B cell (primary cell): ENCODE measurements at regions not wholly inside any gene's neighbourhood (a gene's known extent, or its start where the extent isn't known, plus 50 kb on each side); places are given as distances from the start of the nearest gene placed in this dataset.

Experiments
- ATAC-seq: fragments of 200-7000 bp; cut with Tn5 transposase; one replicate; pipeline ENCODE4 v1.10.0; 2021; ENCODE audit warnings: low read depth, mild to moderate bottlenecking, moderate number of reproducible peaks, moderate library complexity
- CTCF ChIA-PET: fragments of 350-600 bp; sonication (Branson Sonifier 250); formaldehyde crosslinking; loops from one replicate; lab custom pipeline; 2021; ENCODE audit warnings: antibody characterized with exemption, inconsistent platforms; lab: Charles Lee
- POLR2A ChIA-PET: fragments of 350-600 bp; sonication (Branson Sonifier 250); formaldehyde crosslinking; loops from one replicate; lab custom pipeline; 2021; ENCODE audit warnings: antibody characterized with exemption; lab: Charles Lee
- DNase-seq: peaks from one replicate; pipeline ENCODE4 v3.0.0; 2013
- H2AFZ ChIP-seq: 2 replicates; pipeline ENCODE4 v1.6.1; 2012; ENCODE audit warnings: mild to moderate bottlenecking, low read depth, low read length; ENCODE audit not compliant: insufficient read depth, poor library complexity, severe bottlenecking
- H3K27ac ChIP-seq, 2 donors: 1 replicate in 1 of 2; 2 replicates in 1 of 2; pipeline ENCODE4 v1.5.1; 2012 to 2013; ENCODE audit warnings: low read length in 2 of 2, mild to moderate bottlenecking in 2 of 2, moderate library complexity in 1 of 2
- H3K27me3 ChIP-seq, 4 experiments: fragments of 200-600 bp in 1 of 4; sonication (generic) in 1 of 4; replicated peaks in 1 of 4; 1 replicate in 2 of 4; 2 replicates in 2 of 4; pipeline versions ENCODE4 v1.6.1 to v1.7.0; 2013 to 2016; ENCODE audit warnings: low read length in 3 of 4, mild to moderate bottlenecking in 2 of 4, mixed read lengths in 1 of 4, moderate library complexity in 1 of 4; ENCODE audit not compliant: insufficient read depth in 4 of 4, control insufficient read depth in 3 of 4; ENCODE audit errors: control extremely low read depth in 1 of 4
- H3K36me3 ChIP-seq, 2 experiments: replicated peaks in 1 of 2; 1 replicate in 1 of 2; 2 replicates in 1 of 2; pipeline versions ENCODE4 v1.6.1 to v1.7.1; 2013; ENCODE audit warnings: low read length in 1 of 2; ENCODE audit not compliant: insufficient read depth in 2 of 2, control insufficient read depth in 1 of 2; ENCODE audit errors: control extremely low read depth in 1 of 2, extremely low read depth in 1 of 2
- H3K4me1 ChIP-seq, 2 donors: fragments of 200-600 bp in 1 of 2; sonication (generic) in 1 of 2; 1 replicate in 1 of 2; 2 replicates in 1 of 2; pipeline versions ENCODE4 v1.5.1 to v1.6.1; 2013 to 2017; ENCODE audit warnings: low read length in 2 of 2; ENCODE audit not compliant: control insufficient read depth in 2 of 2, insufficient read depth in 2 of 2
- H3K4me2 ChIP-seq: replicated peaks from 2 replicates; pipeline ENCODE3; 2012; ENCODE audit warnings: mild to moderate bottlenecking, low read depth, low read length; ENCODE audit not compliant: poor library complexity, severe bottlenecking
- H3K4me3 ChIP-seq, 5 experiments: fragments of 200-600 bp in 1 of 5; sonication (generic) in 1 of 5; 1 replicate in 3 of 5; 2 replicates in 2 of 5; pipeline versions ENCODE4 v1.5.1 to v1.7.0; 2011 to 2016; ENCODE audit warnings: low read length in 4 of 5, mild to moderate bottlenecking in 4 of 5, low read depth in 2 of 5, control low read depth in 1 of 5, moderate library complexity in 1 of 5; ENCODE audit not compliant: insufficient read depth in 1 of 5; ENCODE audit errors: control extremely low read depth in 1 of 5, extremely low read depth in 1 of 5
- H3K79me2 ChIP-seq: fragments of 200-600 bp; sonication (generic); one replicate; pipeline ENCODE4 v1.6.0; 2016; ENCODE audit warnings: low read length; ENCODE audit not compliant: control insufficient read depth, insufficient read depth
- H3K9ac ChIP-seq: fragments of 200-600 bp; sonication (generic); 2 replicates; pipeline ENCODE4 v1.6.1; 2017; ENCODE audit warnings: mild to moderate bottlenecking, low read length, moderate library complexity
- H3K9me3 ChIP-seq, 3 donors: one replicate each; pipeline versions ENCODE4 v1.6.1 to v1.7.1; 2013; ENCODE audit warnings: low read length in 2 of 3; ENCODE audit not compliant: control insufficient read depth in 2 of 3, insufficient read depth in 1 of 3; ENCODE audit errors: control extremely low read depth in 1 of 3
- H4K20me1 ChIP-seq: 2 replicates; pipeline ENCODE4 v1.6.0; 2012; ENCODE audit warnings: mild to moderate bottlenecking, low read length; ENCODE audit not compliant: insufficient read depth, control insufficient read depth, poor library complexity, severe bottlenecking
- H3K27ac Mint-ChIP-seq: one replicate; pipeline ENCODE4 v1.8.0; 2021; ENCODE audit warnings: mixed read lengths
- H3K27me3 Mint-ChIP-seq: one replicate; pipeline ENCODE4 v1.8.0; 2021; ENCODE audit warnings: mixed read lengths
- H3K4me1 Mint-ChIP-seq: one replicate; pipeline ENCODE4 v1.8.0; 2021; ENCODE audit warnings: mixed read lengths
- H3K4me3 Mint-ChIP-seq: one replicate; pipeline ENCODE4 v1.8.0; 2021; ENCODE audit warnings: mixed read lengths
- H3K9me3 Mint-ChIP-seq: one replicate; pipeline ENCODE4 v1.8.0; 2022; ENCODE audit warnings: mixed read lengths; ENCODE audit not compliant: insufficient read depth
- CTCF ChIP-seq: fragments of 200-600 bp; IDR thresholded peaks from one replicate; pipeline ENCODE4 v1.8.0; 2022; ENCODE audit warnings: antibody characterized with exemption, mild to moderate bottlenecking
- EZH2 ChIP-seq: IDR thresholded peaks from 2 replicates; pipeline ENCODE4 v1.6.1; 2012; ENCODE audit warnings: borderline replicate concordance, low read depth, mild to moderate bottlenecking, moderate library complexity, low read length; ENCODE audit not compliant: insufficient read depth, poor library complexity, severe bottlenecking
- WGBS: methylation state at CpG from one replicate; pipeline ENCODE4 v1.1.5; 2013; ENCODE audit warnings: missing lambda C conversion rate; ENCODE audit not compliant: insufficient coverage; 5-methylcytosine and 5-hydroxymethylcytosine counted together
- intact Hi-C: fragments of 100-400 bp; cut with micrococcal nuclease; formaldehyde crosslinking; loops from one replicate; pipeline ENCODE4 v1.10.0; 2022

DNA sequence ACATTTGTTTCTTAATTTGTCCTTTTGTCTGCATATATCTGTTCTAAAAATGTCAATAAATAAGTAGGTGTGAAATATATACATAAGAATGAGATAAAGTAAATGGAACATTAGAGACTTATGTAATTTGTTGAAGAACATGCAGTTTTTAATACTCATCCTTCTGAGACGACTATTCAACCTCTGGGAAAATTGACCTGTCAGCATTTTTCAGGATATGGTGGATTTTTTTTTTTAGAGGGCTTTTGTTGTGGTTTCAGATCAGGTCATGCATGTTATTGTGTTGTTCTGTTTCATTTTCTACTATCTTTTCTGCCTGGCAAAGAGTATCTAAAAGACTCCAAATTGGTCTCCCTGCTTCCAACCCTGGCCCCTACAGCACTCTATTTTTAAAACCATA is 97.3 kb downstream of the PCDH7 start:
- CTCF ChIA-PET = no interaction called here

DNA sequence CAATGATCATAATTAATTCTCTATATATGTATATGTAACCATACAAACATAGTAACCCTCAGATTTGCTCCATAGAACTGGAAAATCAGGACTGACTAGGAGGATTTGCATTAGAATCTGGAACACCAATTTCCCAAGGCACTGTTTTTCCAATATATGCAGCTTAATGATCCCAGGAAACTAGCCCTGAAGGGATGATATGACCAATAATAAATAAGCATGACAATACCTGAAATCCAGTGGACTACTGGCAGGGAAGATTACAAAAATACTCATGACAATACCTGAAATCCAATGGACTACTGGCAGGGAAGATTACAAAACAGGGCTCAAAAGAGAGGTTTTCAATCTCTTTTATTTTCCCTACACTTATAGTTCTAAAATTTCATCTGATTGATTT is 98.4 kb downstream of the PCDH7 start:
- TF ChIP-seq CTCF = no peak
- TF ChIP-seq EZH2 = no peak
- no peak overlapping the region for H3K4me2 ChIP-seq
- intact Hi-C loops = no loop called here
- DNase-seq (no peak), ATAC-seq (no peak)
- H3K27ac Mint-ChIP-seq = no peak overlapping the region
- no peak overlapping the region for H3K27ac ChIP-seq
- no peaks in the 10 kb centered on the region for H3K27me3 ChIP-seq
- H3K9ac ChIP-seq = no peak overlapping the region
- no peaks in the 10 kb centered on the region for H3K36me3 ChIP-seq
- H3K4me3 Mint-ChIP-seq = no peak overlapping the region
- no peaks in the 10 kb centered on the region for H3K4me1 Mint-ChIP-seq
- CTCF ChIA-PET = no interaction called here
- H3K27me3 Mint-ChIP-seq = no peaks in the 10 kb centered on the region
- no peak overlapping the region for H2AFZ ChIP-seq
- H3K9me3 ChIP-seq = no peaks in the 10 kb centered on the region
- no peak overlapping the region for H3K4me3 ChIP-seq
- H4K20me1 ChIP-seq = no peaks in the 10 kb centered on the region
- peaks cover 4% of the 10 kb centered on the region for H3K9me3 Mint-ChIP-seq
- POLR2A ChIA-PET = no interaction called here
- H3K79me2 ChIP-seq = no peaks in the 10 kb centered on the region
- H3K4me1 ChIP-seq = no peaks in the 10 kb centered on the region

More for the DNA sequence above, 97.3 kb downstream of the PCDH7 start:
- Mint-ChIP-seq H3K27me3 (no peaks in the 10 kb centered on the region), H3K4me3 (no peak overlapping the region), H3K27ac (no peak overlapping the region), H3K9me3 (peaks cover 4% of the 10 kb centered on the region), H3K4me1 (no peaks in the 10 kb centered on the region)
- TF ChIP-seq EZH2 = no peak
- POLR2A ChIA-PET = no interaction called here
- Histone ChIP-seq H4K20me1 (no peaks in the 10 kb centered on the region), H3K27ac (no peak overlapping the region), H3K4me3 (no peak overlapping the region), H3K36me3 (no peaks in the 10 kb centered on the region), H3K9ac (no peak overlapping the region), H3K4me2 (no peak overlapping the region), H3K9me3 (no peaks in the 10 kb centered on the region), H3K27me3 (no peaks in the 10 kb centered on the region), H2AFZ (no peak overlapping the region), H3K4me1 (no peaks in the 10 kb centered on the region), H3K79me2 (no peaks in the 10 kb centered on the region)
- intact Hi-C loops = no loop called here
- ATAC-seq (no peak), DNase-seq (no peak)
- WGBS = no CpG with 5 or more reads among the region's 1 CpG
